Kidney (tissue), 13 donors: ENCODE measurements at regions not wholly inside any gene's neighbourhood (a gene's known extent, or its start where the extent isn't known, plus 50 kb on each side); places are given as distances from the start of the nearest gene placed in this dataset.

Experiments used
- DNase-seq, 5 donors: peaks; one replicate each; pipeline ENCODE4 v3.0.0-alpha.2; 2013 to 2020
- FAIRE-seq: peaks from 2 replicates; lab custom pipeline; 2012; peaks lifted over from hg19 to GRCh38; lab: Jason Lieb, UNC
- H3K27ac ChIP-seq, 2 donors: one replicate each; pipeline ENCODE4 v1.7.0; 2013; ENCODE audit warnings: low read depth in 2 of 2, low read length in 2 of 2, inconsistent platforms in 1 of 2
- H3K27me3 ChIP-seq: one replicate; pipeline ENCODE4 v1.7.1; 2013; ENCODE audit warnings: low read length, inconsistent platforms; ENCODE audit not compliant: control insufficient read depth, insufficient read depth
- H3K36me3 ChIP-seq, 3 donors: one replicate each; pipeline versions ENCODE4 v1.7.0 to v1.7.1; 2013; ENCODE audit warnings: low read length in 3 of 3, control low read depth in 1 of 3, inconsistent platforms in 1 of 3; ENCODE audit not compliant: insufficient read depth in 3 of 3, control insufficient read depth in 2 of 3
- H3K4me1 ChIP-seq, 3 donors: one replicate each; pipeline versions ENCODE4 v1.7.0 to v1.7.1; 2013; ENCODE audit warnings: low read length in 3 of 3, inconsistent platforms in 1 of 3, low read depth in 1 of 3; ENCODE audit not compliant: control insufficient read depth in 2 of 3, insufficient read depth in 2 of 3
- H3K4me3 ChIP-seq, 3 donors: one replicate each; pipeline versions ENCODE4 v1.7.0 to v1.8.1; 2013; ENCODE audit warnings: low read length in 3 of 3, control low read depth in 1 of 3, inconsistent platforms in 1 of 3
- H3K9ac ChIP-seq, 3 donors: one replicate each; pipeline versions ENCODE4 v1.7.0 to v1.7.1; 2013; ENCODE audit warnings: low read length in 3 of 3, control low read depth in 1 of 3, inconsistent platforms in 1 of 3
- H3K9me3 ChIP-seq, 3 donors: one replicate each; pipeline versions ENCODE4 v1.7.0 to v1.7.1; 2013; ENCODE audit warnings: low read length in 3 of 3, control low read depth in 1 of 3, inconsistent platforms in 1 of 3; ENCODE audit not compliant: control insufficient read depth in 2 of 3, insufficient read depth in 1 of 3
- CTCF ChIP-seq: IDR thresholded peaks from 3 replicates; pipeline ENCODE4 v1.5.1; 2012; ENCODE audit warnings: mild to moderate bottlenecking, moderate library complexity, borderline replicate concordance; ENCODE audit not compliant: insufficient read depth; ENCODE audit errors: extremely low read depth
- intact Hi-C: fragments of 100-400 bp; cut with DNase I; formaldehyde crosslinking; loops from one replicate; pipeline ENCODE4 v1.11.1; 2022
- donor health status: control.
- donor health status: control.
- donor health status: control.
- donor health status: control.
- donor health status: control.
- donor health status: DM: yes; HTN: yes; CAD: no.
- donor health status: Normal renal cell carcinoma (clear cell type).

GRCh38 chr9:73095425-73095824 is 56.2 kb upstream of the ANXA1 start:
- H3K27ac ChIP-seq = no peak overlapping the region
- no peak overlapping the region for H3K4me3 ChIP-seq
- no peak for TF ChIP-seq CTCF
- no peaks in the 10 kb centered on the region for H3K36me3 ChIP-seq
- DNase-seq (no peak), FAIRE-seq (no peak)
- H3K4me1 ChIP-seq = peaks cover 0 to 3% (median 0%) of the 10 kb centered on the region in 3 donors
- no peaks in the 10 kb centered on the region for H3K9me3 ChIP-seq
- H3K9ac ChIP-seq = no peak overlapping the region
- intact Hi-C loops = no loop called here
- no peaks in the 10 kb centered on the region for H3K27me3 ChIP-seq

GRCh38 chr9:73093740-73094379 is 57.8 kb upstream of the ANXA1 start:
- FAIRE-seq (peak; percentile 50), DNase-seq (no peak)
- Histone ChIP-seq H3K27ac (no peak overlapping the region), H3K9ac (peak overlapping the region in 1 of 3 donors; percentile 14), H3K4me1 (peaks cover 0 to 3% (median 0%) of the 10 kb centered on the region in 3 donors), H3K9me3 (no peaks in the 10 kb centered on the region), H3K4me3 (peak overlapping the region in 2 of 3 donors; percentile 17 to 49), H3K36me3 (no peaks in the 10 kb centered on the region), H3K27me3 (no peaks in the 10 kb centered on the region)
- no peak for TF ChIP-seq CTCF
- intact Hi-C loops = no loop called here

GRCh38 chr9:73093016-73093739 is 58.5 kb upstream of the ANXA1 start:
- no peak for DNase-seq
- Histone ChIP-seq H3K27me3 (no peaks in the 10 kb centered on the region), H3K36me3 (no peaks in the 10 kb centered on the region), H3K27ac (no peak overlapping the region), H3K4me3 (peak overlapping the region in 1 of 3 donors; percentile 49), H3K9ac (no peak overlapping the region), H3K4me1 (peaks cover 0 to 3% (median 0%) of the 10 kb centered on the region in 3 donors), H3K9me3 (no peaks in the 10 kb centered on the region)
- intact Hi-C loops = no loop called here
- no peak for TF ChIP-seq CTCF
- no peak for FAIRE-seq
